BJ (cell line): ENCODE measurements at regions not wholly inside any gene's neighbourhood (a gene's known extent, or its start where the extent isn't known, plus 50 kb on each side); places are given as distances from the start of the nearest gene placed in this dataset.

ENCODE experiments used
- CTCF ChIA-PET: fragments of 350-600 bp; formaldehyde crosslinking; extraction: SDS; loops from one replicate; lab custom pipeline; 2021; ENCODE audit warnings: antibody characterized with exemption, inconsistent platforms; lab: Yijun Ruan, JAX
- POLR2A ChIA-PET: fragments of 300-600 bp; sonication (Branson Sonifier 250); formaldehyde crosslinking; extraction: SDS; loops from one replicate; lab custom pipeline; 2021; ENCODE audit warnings: antibody characterized with exemption; lab: Charles Lee
- DNase-seq: peaks from one replicate; pipeline ENCODE4 v3.0.0-alpha.2; 2011; ENCODE audit warnings: low read depth
- H3K27me3 ChIP-seq: 2 replicates; pipeline ENCODE4 v1.6.0; 2011; ENCODE audit warnings: low read length; ENCODE audit not compliant: control insufficient read depth, insufficient read depth
- H3K36me3 ChIP-seq: 2 replicates; pipeline ENCODE4 v1.5.1; 2011; ENCODE audit warnings: low read length; ENCODE audit not compliant: control insufficient read depth, insufficient read depth
- H3K4me3 ChIP-seq: 2 replicates; pipeline ENCODE4 v1.5.1; 2011; ENCODE audit warnings: low read depth, mild to moderate bottlenecking, control low read depth, low read length
- CTCF ChIP-seq: IDR thresholded peaks from 2 replicates; pipeline ENCODE4 v1.5.1; 2011; ENCODE audit warnings: low read depth, mild to moderate bottlenecking, control low read depth, inconsistent platforms, low read length, moderate library complexity; ENCODE audit not compliant: insufficient read depth

GRCh38 chr5:15013654-15014463, 142.3 kb upstream of the ANKH start:
- CTCF ChIA-PET, result interaction anchor here (0.5 to 5.0 kb wide), 9 partner anchors 10 to 585 kb away, joined by 3 to 42 read pairs (median 6); no protein-coding TSS in a partner anchor

GRCh38 chr5:15012061-15012460, 140.5 kb upstream of the ANKH start:
- no peak for TF ChIP-seq CTCF
- POLR2A ChIA-PET, result no interaction called here
- Histone ChIP-seq H3K4me3 (no peak overlapping the region), H3K36me3 (no peaks in the 10 kb centered on the region), H3K27me3 (no peaks in the 10 kb centered on the region)
- DNase-seq, result no peak
- CTCF ChIA-PET, result interaction anchor here (1.1 kb wide), 1 partner anchor 285 kb away, joined by 4 read pairs; no protein-coding TSS in a partner anchor

More at GRCh38 chr5:15013654-15014463, 142.3 kb upstream of the ANKH start:
- Histone ChIP-seq H3K36me3 (no peaks in the 10 kb centered on the region), H3K27me3 (no peaks in the 10 kb centered on the region), H3K4me3 (no peak overlapping the region)
- TF ChIP-seq CTCF, result peak; percentile 58
- POLR2A ChIA-PET, result no interaction called here
- DNase-seq, result peak; percentile 24

GRCh38 chr5:15010936-15011335, 139.4 kb upstream of the ANKH start:
- DNase-seq, result no peak
- ChIA-PET CTCF (interaction anchor here (1.2 to 2.4 kb wide), 3 partner anchors 283 to 325 kb away, joined by 5 to 18 read pairs (median 16); no protein-coding TSS in a partner anchor), POLR2A (no interaction called here)
- TF ChIP-seq CTCF, result no peak
- no peaks in the 10 kb centered on the region for H3K27me3 ChIP-seq
- H3K4me3 ChIP-seq, result no peak overlapping the region
- H3K36me3 ChIP-seq, result no peaks in the 10 kb centered on the region

GRCh38 chr5:15009420-15009819, 137.8 kb upstream of the ANKH start:
- CTCF ChIA-PET, result interaction anchor here (0.9 to 2.4 kb wide), 5 partner anchors 12 to 324 kb away, joined by 3 to 18 read pairs (median 3); no protein-coding TSS in a partner anchor
- no peak for DNase-seq
- POLR2A ChIA-PET, result no interaction called here

More at GRCh38 chr5:15009420-15009819, 137.8 kb upstream of the ANKH start:
- TF ChIP-seq CTCF, result no peak
- no peaks in the 10 kb centered on the region for H3K36me3 ChIP-seq
- H3K4me3 ChIP-seq, result no peak overlapping the region
- H3K27me3 ChIP-seq, result no peaks in the 10 kb centered on the region
